ENCODE measurements at regions not wholly inside any gene's neighbourhood (a gene's known extent, or its start where the extent isn't known, plus 50 kb on each side); places are given as distances from the start of the nearest gene placed in this dataset.

GRCh38 chr16:54774768-54775167 is 155.9 kb upstream of the IRX5 start:
- Mint-ChIP-seq H3K4me3 (no peak overlapping the region), H3K27ac (no peak overlapping the region), H3K27me3 (peaks cover 17% of the 10 kb centered on the region), H3K4me1 (ENCODE audit: low read depth) (no peaks in the 10 kb centered on the region), H3K36me3 (ENCODE audit: low read depth) (no peaks in the 10 kb centered on the region), H3K9me3 (peaks cover 5% of the 10 kb centered on the region)
- no peak for DNase-seq
- no peak for TF ChIP-seq CTCF (IDR thresholded peaks at IDR 0.05)
- no peaks in the 10 kb centered on the region for H3K27me3 ChIP-seq (ENCODE audit: control insufficient read depth in 1 of 2, insufficient read depth in 2 of 2, low read length in 2 of 2)
- no peak overlapping the region for H3K27ac ChIP-seq (ENCODE audit: low read depth in 1 of 2, low read length in 2 of 2)
- intact Hi-C loops (cut with DNase I, micrococcal nuclease), result no loop called here
- no peaks in the 10 kb centered on the region for H3K9me3 ChIP-seq (ENCODE audit: control insufficient read depth in 1 of 2, insufficient read depth in 1 of 2, low read length in 2 of 2)
- no peaks in the 10 kb centered on the region for H3K4me1 ChIP-seq (ENCODE audit: insufficient read depth, low read length)
- ATAC-seq (ENCODE audit: poor library complexity), result no peak
- H3K4me3 ChIP-seq (ENCODE audit: low read length), result no peak overlapping the region
- CTCF ChIA-PET, result no interaction called here
- H3K36me3 ChIP-seq (ENCODE audit: insufficient read depth, low read length), result no peaks in the 10 kb centered on the region
- POLR2A ChIA-PET, result no interaction called here

GRCh38 chr16:54772400-54772799 is 158.3 kb upstream of the IRX5 start:
- Histone ChIP-seq H3K27me3 (ENCODE audit: control insufficient read depth in 1 of 2, insufficient read depth in 2 of 2, low read length in 2 of 2) (no peaks in the 10 kb centered on the region), H3K4me1 (ENCODE audit: insufficient read depth, low read length) (no peaks in the 10 kb centered on the region), H3K4me3 (ENCODE audit: low read length) (no peak overlapping the region), H3K27ac (ENCODE audit: low read depth in 1 of 2, low read length in 2 of 2) (no peak overlapping the region), H3K36me3 (ENCODE audit: insufficient read depth, low read length) (no peaks in the 10 kb centered on the region), H3K9me3 (ENCODE audit: control insufficient read depth in 1 of 2, insufficient read depth in 1 of 2, low read length in 2 of 2) (no peaks in the 10 kb centered on the region)
- Mint-ChIP-seq H3K4me3 (no peak overlapping the region), H3K36me3 (ENCODE audit: low read depth) (no peaks in the 10 kb centered on the region), H3K4me1 (ENCODE audit: low read depth) (no peaks in the 10 kb centered on the region), H3K9me3 (peaks cover 5% of the 10 kb centered on the region), H3K27ac (no peak overlapping the region), H3K27me3 (peaks cover 17% of the 10 kb centered on the region)
- no peak for TF ChIP-seq CTCF (IDR thresholded peaks at IDR 0.05)
- DNase-seq, result no peak
- ChIA-PET CTCF (no interaction called here), POLR2A (no interaction called here)
- no peak for ATAC-seq (ENCODE audit: poor library complexity)
- intact Hi-C loops (cut with DNase I, micrococcal nuclease), result no loop called here

GRCh38 chr16:54766355-54766754 is 164.3 kb upstream of the IRX5 start:
- H3K27ac Mint-ChIP-seq, result no peak overlapping the region
- no peaks in the 10 kb centered on the region for H3K27me3 ChIP-seq (ENCODE audit: control insufficient read depth in 1 of 2, insufficient read depth in 2 of 2, low read length in 2 of 2)
- no peaks in the 10 kb centered on the region for H3K4me1 Mint-ChIP-seq (ENCODE audit: low read depth)
- H3K4me1 ChIP-seq (ENCODE audit: insufficient read depth, low read length), result no peaks in the 10 kb centered on the region
- H3K4me3 ChIP-seq (ENCODE audit: low read length), result no peak overlapping the region
- DNase-seq (no peak), ATAC-seq (ENCODE audit: poor library complexity) (no peak)
- no peak for TF ChIP-seq CTCF (IDR thresholded peaks at IDR 0.05)
- ChIA-PET POLR2A (no interaction called here), CTCF (no interaction called here)
- H3K36me3 Mint-ChIP-seq (ENCODE audit: low read depth), result no peaks in the 10 kb centered on the region
- peaks cover 4% of the 10 kb centered on the region for H3K9me3 Mint-ChIP-seq
- H3K36me3 ChIP-seq (ENCODE audit: insufficient read depth, low read length), result no peaks in the 10 kb centered on the region
- no peak overlapping the region for H3K27ac ChIP-seq (ENCODE audit: low read depth in 1 of 2, low read length in 2 of 2)
- intact Hi-C loops (cut with DNase I, micrococcal nuclease), result no loop called here
- no peaks in the 10 kb centered on the region for H3K27me3 Mint-ChIP-seq
- no peak overlapping the region for H3K4me3 Mint-ChIP-seq
- H3K9me3 ChIP-seq (ENCODE audit: control insufficient read depth in 1 of 2, insufficient read depth in 1 of 2, low read length in 2 of 2), result no peaks in the 10 kb centered on the region

Measured in CD4-positive, alpha-beta T cell (primary cell).